ENCODE measurements at regions not wholly inside any gene's neighbourhood (a gene's known extent, or its start where the extent isn't known, plus 50 kb on each side); places are given as distances from the start of the nearest gene placed in this dataset.
A peak's percentile ranks its signal among the peaks of the same experiment; 100 is the strongest.

GRCh38 chr15:39079296-39079847 lies 501.5 kb upstream of the THBS1 start:
- DNase-seq = peak; percentile 31

- no peak for DNase-seq
Measured at GRCh38 chr15:39083213-39083612, 497.7 kb upstream of the THBS1 start.

- peak; percentile 72 for DNase-seq
Measured at GRCh38 chr15:39084674-39085530, 496.0 kb upstream of the THBS1 start.

GRCh38 chr15:39086641-39087040 lies 494.2 kb upstream of the THBS1 start:
- DNase-seq = no peak

- DNase-seq = no peak
Measured at GRCh38 chr15:39088156-39088555, 492.7 kb upstream of the THBS1 start.

GRCh38 chr15:39092354-39092753 lies 488.5 kb upstream of the THBS1 start:
- DNase-seq = no peak

GRCh38 chr15:39092761-39093160 lies 488.1 kb upstream of the THBS1 start:
- no peak for DNase-seq

GRCh38 chr15:39094116-39094515 lies 486.8 kb upstream of the THBS1 start:
- no peak for DNase-seq

GRCh38 chr15:39095218-39095879 lies 485.5 kb upstream of the THBS1 start:
- DNase-seq = no peak

GRCh38 chr15:39096608-39097205 lies 484.2 kb upstream of the THBS1 start:
- no peak for DNase-seq

- no peak for DNase-seq
Measured at GRCh38 chr15:39099524-39099923, 481.4 kb upstream of the THBS1 start.

GRCh38 chr15:39100106-39100660 lies 480.7 kb upstream of the THBS1 start:
- DNase-seq = no peak

- DNase-seq = no peak
Measured at GRCh38 chr15:39102431-39102830, 478.4 kb upstream of the THBS1 start.

GRCh38 chr15:39106950-39107349 lies 473.9 kb upstream of the THBS1 start:
- no peak for DNase-seq

- DNase-seq = no peak
Measured at GRCh38 chr15:39108021-39108420, 472.9 kb upstream of the THBS1 start.

GRCh38 chr15:39110336-39110735 lies 470.5 kb upstream of the THBS1 start:
- DNase-seq = no peak

GRCh38 chr15:39110746-39111145 lies 470.1 kb upstream of the THBS1 start:
- DNase-seq = no peak

GRCh38 chr15:39113741-39114140 lies 467.1 kb upstream of the THBS1 start:
- DNase-seq = no peak

- no peak for DNase-seq
Measured at GRCh38 chr15:39114690-39115378, 466.0 kb upstream of the THBS1 start.

- no peak for DNase-seq
Measured at GRCh38 chr15:39115379-39116057, 465.4 kb upstream of the THBS1 start.

- DNase-seq = no peak
Measured at GRCh38 chr15:39118510-39118909, 462.4 kb upstream of the THBS1 start.
